HG03025 (cell line): ENCODE measurements at regions not wholly inside any gene's neighbourhood (a gene's known extent, or its start where the extent isn't known, plus 50 kb on each side); places are given as distances from the start of the nearest gene placed in this dataset.

Source experiments
- ATAC-seq: cut with Tn5 transposase; IDR thresholded peaks from one replicate; pipeline ENCODE4 v1.9.1; 2021; ENCODE audit warnings: mild to moderate bottlenecking, moderate library complexity; ENCODE audit not compliant: unreplicated experiment, low FRiP score

DNA sequence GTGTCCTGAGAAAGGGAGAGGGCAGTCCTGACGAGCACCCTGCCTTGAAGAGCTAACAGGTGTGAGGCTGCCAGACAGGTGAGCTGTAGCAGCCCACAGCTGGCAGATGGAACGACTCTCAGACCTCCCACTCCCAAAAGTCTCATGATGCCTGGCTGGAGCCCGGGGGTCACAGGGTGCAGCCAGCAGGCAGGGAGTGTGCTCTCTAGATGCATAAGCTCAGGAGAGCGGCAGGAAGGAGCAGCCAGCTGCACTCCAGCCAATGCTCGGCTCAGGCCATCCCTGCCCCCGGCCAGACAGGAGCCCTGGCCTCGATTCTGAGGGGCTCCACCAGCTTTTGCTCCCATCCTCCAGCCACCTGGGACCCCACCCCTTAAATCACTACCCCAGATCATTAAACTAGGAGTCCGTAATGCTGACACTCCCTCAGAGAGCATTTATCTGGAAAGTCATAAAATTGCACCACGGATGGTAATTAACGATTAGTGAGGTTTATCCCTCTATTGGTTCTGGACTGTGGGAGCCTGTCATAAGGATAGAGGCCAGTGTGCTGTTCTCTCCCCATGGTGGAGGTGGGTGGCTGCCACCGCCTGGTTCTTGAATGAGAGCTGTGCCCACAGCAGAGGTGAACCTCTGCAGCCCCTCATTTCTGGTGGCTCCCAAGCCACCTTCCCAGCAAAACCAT lies 63.5 kb upstream of the ZMIZ1 start:
- ATAC-seq = no peak

GRCh38 chr10:79007018-79007417 lies 61.7 kb upstream of the ZMIZ1 start:
- no peak for ATAC-seq

- ATAC-seq = no peak
Measured at GRCh38 chr10:79007421-79008319, 61.1 kb upstream of the ZMIZ1 start.

DNA sequence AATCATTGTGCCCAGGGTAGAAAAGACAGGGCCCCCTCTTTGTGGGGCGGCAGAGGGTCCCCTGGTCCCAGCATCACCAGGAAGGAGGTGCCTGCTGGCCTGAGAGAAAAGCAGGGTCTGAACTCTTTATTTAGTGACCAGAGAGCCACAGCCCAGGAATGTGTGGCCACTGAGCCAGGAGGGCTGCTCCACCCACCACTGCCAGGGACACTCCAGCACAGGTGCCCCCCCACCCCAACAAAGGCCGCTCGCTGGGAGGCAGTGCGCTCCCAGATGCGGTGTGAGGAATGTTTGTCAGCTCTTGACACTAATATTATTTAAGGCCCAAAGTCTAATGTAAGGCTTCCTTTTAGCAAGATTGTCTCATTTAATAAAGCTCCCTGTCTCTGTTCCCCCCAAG lies 59.6 kb upstream of the ZMIZ1 start:
- ATAC-seq = no peak

GRCh38 chr10:79012567-79012966 lies 56.2 kb upstream of the ZMIZ1 start:
- ATAC-seq = no peak

DNA sequence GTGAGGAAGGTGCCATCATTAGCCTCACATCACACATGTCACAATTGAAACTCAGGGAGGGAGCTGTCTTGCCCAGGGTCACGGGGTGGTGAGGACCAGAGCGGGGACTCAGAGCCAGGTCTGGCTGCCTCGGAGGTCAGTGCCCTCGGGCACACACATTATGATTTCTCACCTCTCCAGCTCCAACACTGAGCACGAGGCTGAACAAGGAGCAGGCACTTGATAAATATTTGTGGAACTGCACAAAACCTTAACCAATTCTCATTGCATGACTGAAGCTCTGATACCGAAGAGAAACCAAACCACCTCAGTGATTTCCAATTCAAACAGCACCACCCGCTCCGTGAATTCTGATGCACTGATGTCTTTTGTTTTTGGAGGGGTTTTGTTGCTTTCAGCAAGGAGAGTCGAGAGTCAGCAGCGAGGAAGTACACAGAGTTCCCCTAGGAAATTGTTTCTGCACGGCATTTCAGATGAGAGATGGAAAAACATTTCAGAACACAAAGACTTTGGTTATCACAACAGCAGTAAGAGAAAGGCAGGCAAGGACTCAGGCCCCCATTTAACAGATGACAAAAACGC lies 55.3 kb upstream of the ZMIZ1 start:
- no peak for ATAC-seq

GRCh38 chr10:79014796-79015195 lies 54.0 kb upstream of the ZMIZ1 start:
- no peak for ATAC-seq

DNA sequence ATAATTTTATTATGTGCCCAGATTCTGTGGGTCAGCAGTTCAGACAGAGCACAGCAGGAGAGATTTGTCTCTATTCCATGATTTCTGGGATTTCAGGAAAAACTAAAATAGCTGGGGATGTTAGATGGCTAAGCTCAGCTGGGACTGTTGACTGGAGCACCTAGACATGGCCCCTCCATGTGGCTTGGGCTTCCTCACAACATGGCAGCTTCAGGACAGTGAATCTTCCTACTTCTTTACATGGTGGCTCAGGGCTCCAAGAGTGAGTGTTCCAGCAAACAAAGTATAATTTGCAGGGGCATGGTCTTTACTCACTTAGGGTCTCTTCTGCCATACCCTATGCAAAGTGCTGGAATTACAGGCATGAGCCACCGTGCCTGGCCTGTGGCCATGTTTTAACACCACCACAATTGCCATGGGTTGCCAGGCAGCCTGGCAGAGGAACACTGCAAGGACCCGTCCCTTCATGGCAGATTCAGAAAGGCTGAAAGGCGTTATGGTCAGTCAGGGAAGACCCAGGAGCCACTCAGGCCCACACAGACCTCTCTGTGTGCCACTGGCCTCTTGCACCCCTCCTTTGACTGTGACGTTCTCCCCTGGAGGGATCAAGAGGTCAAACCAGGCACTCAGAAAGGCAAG lies 50.8 kb upstream of the ZMIZ1 start:
- no peak for ATAC-seq

- no peak for ATAC-seq
Measured at GRCh38 chr10:79018521-79019011, 50.2 kb upstream of the ZMIZ1 start.
